ENCODE measurements at regions not wholly inside any gene's neighbourhood (a gene's known extent, or its start where the extent isn't known, plus 50 kb on each side); places are given as distances from the start of the nearest gene placed in this dataset.

DNA sequence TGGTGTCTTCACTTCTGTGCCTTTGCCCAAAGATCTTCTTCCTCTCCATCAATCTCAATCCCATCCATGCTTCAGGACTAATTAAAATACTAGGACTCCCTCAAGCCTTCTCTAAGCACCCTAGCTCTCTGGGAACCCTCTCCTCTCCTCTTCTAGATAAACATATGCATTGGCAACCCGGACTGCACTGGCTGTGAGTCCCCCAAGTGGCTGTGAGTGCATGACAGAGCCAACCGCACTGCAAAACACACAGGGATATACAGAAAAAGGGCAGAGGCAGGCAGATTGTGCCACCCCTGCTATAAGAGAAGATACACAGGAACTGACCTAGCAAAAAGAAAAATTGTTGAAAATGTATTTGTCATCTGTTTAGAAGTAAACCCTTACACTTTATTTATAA, 457.1 kb downstream of the MFSD1 start:
- TF ChIP-seq, protein P1, sequence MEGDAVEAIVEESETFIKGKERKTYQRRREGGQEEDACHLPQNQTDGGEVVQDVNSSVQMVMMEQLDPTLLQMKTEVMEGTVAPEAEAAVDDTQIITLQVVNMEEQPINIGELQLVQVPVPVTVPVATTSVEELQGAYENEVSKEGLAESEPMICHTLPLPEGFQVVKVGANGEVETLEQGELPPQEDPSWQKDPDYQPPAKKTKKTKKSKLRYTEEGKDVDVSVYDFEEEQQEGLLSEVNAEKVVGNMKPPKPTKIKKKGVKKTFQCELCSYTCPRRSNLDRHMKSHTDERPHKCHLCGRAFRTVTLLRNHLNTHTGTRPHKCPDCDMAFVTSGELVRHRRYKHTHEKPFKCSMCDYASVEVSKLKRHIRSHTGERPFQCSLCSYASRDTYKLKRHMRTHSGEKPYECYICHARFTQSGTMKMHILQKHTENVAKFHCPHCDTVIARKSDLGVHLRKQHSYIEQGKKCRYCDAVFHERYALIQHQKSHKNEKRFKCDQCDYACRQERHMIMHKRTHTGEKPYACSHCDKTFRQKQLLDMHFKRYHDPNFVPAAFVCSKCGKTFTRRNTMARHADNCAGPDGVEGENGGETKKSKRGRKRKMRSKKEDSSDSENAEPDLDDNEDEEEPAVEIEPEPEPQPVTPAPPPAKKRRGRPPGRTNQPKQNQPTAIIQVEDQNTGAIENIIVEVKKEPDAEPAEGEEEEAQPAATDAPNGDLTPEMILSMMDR (IDR thresholded peaks at IDR 0.05) = no peak
- no peak for TF ChIP-seq POLR2AphosphoS5 (IDR thresholded peaks at IDR 0.05)
